ELF-1 (cell line): ENCODE measurements at regions not wholly inside any gene's neighbourhood (a gene's known extent, or its start where the extent isn't known, plus 50 kb on each side); places are given as distances from the start of the nearest gene placed in this dataset.
A peak's percentile ranks its signal among the peaks of the same experiment; 100 is the strongest.

Experiments
- DNase-seq: peaks from one replicate; pipeline ENCODE4 v3.0.0-alpha.2; 2016; ENCODE audit warnings: low read depth, low spot score

DNA sequence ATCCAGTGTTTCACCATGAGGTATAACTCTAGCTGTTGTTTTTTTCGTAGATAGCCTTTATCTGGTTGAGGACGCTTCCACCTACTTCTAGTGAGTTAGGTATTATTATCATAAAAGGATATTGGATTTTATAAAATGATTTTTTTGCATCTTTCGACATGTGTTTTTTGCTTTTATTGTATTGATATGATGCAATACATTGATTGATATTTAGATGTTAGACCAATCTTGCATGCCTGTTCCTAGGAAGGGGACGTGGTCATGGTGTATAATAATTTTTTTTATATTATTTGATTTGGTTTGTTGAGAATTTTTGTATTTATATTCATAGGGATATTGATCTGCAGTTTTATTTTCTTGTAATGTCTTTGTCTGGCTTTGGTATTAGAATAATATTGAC lies 193.3 kb downstream of the HS3ST3B1 start:
- no peak for DNase-seq

DNA sequence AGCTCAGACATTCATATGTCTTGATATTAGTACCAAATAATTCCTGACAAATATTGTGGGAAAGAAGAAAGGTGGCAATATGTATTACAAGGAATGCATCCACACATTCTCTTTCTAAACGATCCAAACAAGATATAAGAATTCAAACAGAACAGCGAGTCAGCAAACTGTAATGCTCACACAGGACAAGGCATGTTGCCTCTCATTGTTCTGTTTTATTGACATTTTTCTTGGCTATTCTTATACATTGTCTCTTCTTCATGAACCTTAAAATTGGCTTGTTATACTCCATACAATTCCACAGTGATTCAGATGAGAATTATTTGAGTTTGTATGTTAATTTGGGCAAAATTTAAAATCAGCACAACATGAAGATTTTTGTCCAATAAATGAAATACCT lies 189.1 kb downstream of the HS3ST3B1 start:
- DNase-seq, result no peak

- DNase-seq, result no peak
Measured at GRCh38 chr17:14488958-14489550, 188.2 kb downstream of the HS3ST3B1 start.

DNA sequence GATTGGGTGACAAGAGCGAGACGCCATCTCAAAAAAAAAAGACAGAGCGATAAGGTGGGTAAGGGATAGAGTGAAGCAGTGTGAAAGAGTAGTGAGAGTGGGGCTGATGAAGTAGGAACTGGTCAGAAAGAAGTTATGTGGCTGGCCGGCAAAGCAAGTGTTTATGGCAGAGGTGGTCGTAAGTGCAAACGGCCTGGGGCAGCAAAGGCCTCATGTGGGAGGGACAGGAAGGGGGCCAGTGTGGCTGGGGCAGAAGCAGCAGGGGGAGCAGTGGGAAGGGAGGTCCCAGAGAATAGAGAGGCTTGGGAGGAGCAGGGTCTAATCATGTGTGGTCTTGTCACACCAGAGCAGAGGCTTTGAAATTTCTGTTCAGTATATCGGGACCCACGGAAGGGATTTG lies 186.2 kb downstream of the HS3ST3B1 start:
- DNase-seq, result peak; percentile 44

DNA sequence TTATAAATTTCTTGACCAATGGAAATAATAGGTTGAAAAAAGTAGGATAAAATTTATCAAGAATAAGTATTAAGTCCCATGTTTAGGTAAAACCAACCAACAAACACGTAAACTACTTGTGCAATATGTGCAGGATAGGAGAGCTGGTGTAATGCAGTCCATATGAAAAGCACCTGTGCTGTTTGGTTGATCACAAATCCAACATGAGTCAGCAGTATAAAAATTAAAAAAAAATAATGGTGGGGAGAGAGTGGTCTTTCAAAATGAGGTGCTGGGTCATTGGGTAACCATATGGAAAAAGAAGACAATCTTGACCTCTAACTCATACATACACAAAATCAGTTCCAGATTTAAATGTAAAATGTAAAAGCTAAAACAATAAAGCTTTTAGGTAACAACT lies 181.8 kb downstream of the HS3ST3B1 start:
- no peak for DNase-seq

- no peak for DNase-seq
Measured at GRCh38 chr17:14481664-14482063, 180.8 kb downstream of the HS3ST3B1 start.

- DNase-seq, result no peak
Measured at GRCh38 chr17:14474591-14474990, 173.7 kb downstream of the HS3ST3B1 start.

DNA sequence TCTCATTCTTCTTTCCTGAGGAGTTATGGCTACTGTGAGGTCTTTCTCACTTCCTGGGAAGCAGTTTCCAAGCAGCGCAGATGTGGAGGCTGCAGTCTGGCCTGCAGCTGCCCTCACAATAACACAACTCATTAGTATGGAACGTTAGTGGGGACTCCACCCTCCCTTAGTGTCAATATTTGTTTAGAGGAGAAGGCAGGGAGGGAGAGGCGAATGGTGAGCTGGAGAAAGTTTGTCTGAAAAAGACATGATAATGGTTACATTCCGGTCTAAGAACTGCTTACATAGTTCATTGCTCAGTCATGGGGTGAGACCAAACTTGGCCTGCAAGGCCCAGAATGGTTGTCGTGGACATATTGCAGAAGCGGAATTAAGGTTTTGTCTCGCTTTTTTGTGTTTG lies 170.2 kb downstream of the HS3ST3B1 start:
- DNase-seq, result no peak

DNA sequence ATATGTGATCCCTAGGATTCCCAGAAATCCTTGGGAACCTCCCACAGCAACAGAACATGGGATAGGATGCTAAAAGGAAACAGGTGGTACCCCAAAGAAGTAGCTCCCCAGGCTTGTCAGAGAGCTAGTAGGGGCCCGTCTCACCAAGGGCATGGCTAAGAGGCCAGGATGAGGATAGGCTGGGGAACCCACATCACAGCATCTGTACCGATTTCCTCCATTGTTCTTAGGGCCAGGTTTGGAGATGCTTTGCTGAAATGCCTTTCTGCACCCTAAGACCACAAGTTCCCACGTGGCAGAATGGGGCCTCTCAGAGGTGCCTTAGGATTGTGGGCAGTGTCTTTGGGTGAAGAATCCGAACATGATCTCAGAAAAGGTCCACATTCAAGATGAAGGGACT lies 169.5 kb downstream of the HS3ST3B1 start:
- no peak for DNase-seq

DNA sequence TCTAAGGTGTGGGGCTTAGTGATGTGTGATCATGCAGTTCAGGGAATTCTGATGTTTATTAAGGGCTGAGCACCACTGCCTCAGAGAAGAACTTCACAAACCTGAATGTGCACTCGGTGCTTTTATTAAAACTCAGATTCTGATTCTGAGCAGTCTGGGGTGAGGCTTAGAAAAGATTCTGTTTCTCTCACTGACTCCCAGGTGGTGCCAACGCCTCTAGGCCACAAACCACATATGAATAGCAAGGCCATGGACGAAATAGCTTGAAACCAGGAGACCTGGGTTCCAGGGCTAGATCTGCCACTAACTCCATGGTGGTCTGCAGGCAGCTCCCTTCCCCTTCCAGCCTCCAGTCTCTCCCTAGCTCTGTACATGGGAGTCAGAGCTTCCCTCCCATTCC lies 169.1 kb downstream of the HS3ST3B1 start:
- no peak for DNase-seq

DNA sequence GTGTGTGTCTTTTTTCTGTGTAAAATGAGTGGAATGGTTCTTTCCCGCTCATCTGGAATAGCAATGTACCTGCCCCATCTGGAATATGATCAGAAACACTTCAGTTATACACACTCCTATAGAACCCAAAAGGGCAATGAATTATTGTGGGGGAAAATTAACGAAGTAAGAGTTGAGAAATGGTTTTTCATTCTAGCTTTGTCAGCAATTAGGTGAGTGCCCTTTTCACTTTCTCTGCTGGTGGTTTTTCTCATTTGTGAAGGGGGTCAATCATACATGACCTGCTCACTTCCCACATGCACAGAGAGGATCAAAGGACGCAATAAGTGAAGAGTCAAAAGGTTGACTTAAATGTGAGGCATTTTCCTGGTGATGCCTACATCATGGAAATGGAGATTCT lies 168.0 kb downstream of the HS3ST3B1 start:
- no peak for DNase-seq

DNA sequence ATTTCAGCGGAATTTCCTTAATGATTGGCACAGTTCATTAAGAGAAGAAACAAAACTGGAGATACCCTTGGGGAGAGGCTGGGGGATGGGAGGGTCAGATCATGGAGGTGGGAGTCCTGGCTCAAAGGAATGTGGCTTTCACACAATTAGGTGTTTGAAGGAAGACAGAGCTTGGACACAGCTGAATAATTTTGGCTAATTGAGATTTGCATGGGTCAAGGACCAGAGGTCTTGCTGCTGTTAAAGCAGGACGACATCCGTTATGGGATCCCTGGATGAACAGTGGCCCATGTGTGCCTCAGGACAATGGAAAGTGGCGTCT lies 160.3 kb downstream of the HS3ST3B1 start:
- peak; percentile 20 for DNase-seq

DNA sequence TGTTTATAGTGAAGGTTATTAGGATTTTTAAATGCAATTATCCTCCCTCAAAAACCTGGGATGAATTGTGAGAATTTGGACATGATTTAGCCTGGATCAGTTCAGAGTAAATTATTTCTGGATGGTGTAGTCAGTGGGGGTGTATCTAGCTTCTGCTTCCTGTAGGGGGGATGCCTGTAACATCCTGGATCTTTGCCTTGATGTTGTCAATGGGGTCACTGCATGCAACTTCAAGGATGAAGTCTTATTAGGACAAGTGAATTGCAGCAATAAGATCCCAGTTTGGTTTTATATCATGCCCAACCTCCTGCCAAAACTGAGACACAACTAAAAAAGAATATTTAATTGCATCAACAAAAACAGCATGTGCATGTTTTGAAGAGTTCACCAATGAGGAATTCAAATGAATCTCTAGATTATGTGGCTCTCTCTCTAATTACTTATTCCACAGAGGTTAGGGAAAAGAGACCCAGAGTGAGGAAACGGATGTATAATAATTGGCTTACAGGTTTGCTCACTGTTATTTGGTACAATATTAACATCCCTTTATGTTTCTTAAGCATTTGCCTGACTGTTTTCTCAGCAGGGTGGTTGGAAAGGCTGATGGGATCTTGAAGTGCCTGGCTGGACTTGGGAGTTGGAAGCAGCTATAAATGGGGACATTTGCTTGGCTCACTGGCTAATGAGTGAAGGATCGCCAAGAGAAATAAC lies 159.8 kb downstream of the HS3ST3B1 start:
- DNase-seq, result no peak

GRCh38 chr17:14459955-14460354 lies 159.1 kb downstream of the HS3ST3B1 start:
- no peak for DNase-seq

DNA sequence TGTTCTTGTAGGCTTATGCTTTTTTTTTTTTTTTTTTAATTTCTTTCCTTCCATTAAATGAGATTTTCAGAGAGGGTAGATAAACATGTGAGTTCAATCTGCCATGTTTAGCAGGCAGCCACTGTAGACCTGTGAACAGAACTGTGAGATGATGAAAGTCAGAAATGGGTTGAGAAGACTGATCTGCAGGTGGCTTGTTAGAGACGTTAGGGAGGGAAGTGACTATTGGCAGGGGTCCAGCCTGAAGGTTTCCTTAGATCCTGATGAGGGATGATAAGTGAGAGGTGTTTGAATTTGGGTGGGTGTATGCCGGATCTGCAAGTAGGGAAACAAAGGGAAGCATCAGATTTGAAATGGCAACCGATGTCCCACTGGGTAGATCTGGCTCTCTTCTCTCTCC lies 157.8 kb downstream of the HS3ST3B1 start:
- DNase-seq, result no peak

DNA sequence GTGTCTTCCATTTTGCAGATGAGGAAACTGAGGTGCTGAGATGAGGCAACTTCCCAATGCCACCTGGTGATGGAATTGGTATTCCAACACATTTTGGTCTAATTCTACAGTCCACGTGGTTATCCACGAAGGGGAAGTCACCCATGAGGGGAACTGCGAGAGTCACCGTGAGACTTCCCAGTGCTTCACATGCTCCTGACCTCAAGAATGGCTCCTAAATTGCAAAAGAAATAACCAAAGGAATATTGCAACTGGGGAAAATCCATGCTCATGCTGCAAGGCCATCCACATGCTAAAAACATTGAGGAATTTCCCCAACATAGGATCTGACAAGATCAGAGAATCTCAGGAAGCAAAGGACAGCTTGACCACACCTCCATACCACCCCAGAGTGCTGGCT lies 153.9 kb downstream of the HS3ST3B1 start:
- DNase-seq, result no peak

- no peak for DNase-seq
Measured at GRCh38 chr17:14452856-14453255, 152.0 kb downstream of the HS3ST3B1 start.

GRCh38 chr17:14451729-14452191 lies 150.9 kb downstream of the HS3ST3B1 start:
- DNase-seq, result peak; percentile 63

GRCh38 chr17:14448818-14449217 lies 147.9 kb downstream of the HS3ST3B1 start:
- no peak for DNase-seq

DNA sequence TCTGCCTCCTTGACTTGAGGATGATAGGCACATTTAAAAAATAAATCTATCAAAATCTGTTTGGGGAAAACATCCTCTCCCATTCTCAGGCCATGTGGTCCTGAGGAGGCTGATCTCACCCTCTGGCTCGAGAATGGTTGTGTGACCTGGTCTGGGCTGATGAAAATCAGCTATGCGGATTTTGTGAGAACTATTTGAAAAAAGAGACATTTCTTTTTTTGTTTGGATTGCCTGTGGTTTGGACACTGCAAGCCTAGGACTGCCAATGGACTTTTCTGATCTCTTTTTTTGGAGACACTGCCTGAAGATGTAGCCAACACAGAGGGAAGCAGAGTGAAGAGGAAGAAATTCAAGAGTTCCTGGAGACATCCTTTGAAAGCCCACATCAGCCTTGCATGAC lies 145.9 kb downstream of the HS3ST3B1 start:
- DNase-seq, result no peak

DNA sequence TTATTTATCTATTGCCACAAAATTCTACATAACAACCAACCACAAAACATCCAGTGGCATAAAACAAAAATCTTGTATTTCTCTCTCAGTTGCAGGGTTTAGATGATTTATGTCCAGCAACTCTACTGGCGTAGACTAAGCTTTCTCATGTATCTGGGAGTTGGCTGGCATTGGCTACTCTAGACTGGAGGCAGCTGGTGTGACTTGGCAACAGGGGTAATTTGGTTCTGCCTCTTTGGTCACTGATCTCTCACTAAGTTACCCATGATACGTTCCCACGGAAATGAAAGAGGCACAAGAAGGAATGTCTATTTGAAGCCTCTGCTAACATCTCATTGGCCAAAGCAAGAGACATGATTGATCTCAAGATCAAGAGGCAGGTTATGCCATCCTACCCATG lies 144.0 kb downstream of the HS3ST3B1 start:
- no peak for DNase-seq

GRCh38 chr17:14442798-14443528 lies 142.1 kb downstream of the HS3ST3B1 start:
- no peak for DNase-seq

DNA sequence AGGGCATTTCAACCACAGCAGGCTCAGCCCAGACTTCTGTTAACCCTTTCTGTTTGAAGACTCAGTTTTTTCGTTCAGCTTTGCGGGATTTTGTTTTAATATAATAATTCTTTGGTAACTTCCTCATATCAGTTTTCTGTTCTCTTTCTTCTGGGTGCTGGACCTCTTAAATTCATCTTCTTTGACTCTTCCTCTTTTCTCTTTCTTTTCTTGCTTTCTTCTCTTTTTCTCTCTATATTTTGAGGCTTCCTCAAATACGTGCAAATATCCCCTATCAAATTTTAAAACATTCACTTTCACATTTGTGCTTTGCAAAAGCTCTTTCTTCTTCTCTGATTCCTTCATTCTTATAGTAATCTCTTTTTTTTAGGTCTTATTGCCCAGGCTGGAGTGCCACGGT lies 136.3 kb downstream of the HS3ST3B1 start:
- no peak for DNase-seq
